Activated T-helper 2 cell treated with anti-CD3 and anti-CD28 coated beads, Interferon-gamma antibody, Interleukin-2, Interleukin-4, amounts not matched to agents 10 μg/mL and 5 μg/mL and 100 μg/mL, durations not matched to agents 14 hours and 24 hours and 36 hours (primary cell): ENCODE measurements at regions not wholly inside any gene's neighbourhood (a gene's known extent, or its start where the extent isn't known, plus 50 kb on each side); places are given as distances from the start of the nearest gene placed in this dataset.
"Not testable (repeated sequence)": the region's sequence is repeated elsewhere in the genome, so short reads cannot be mapped to it uniquely, and the experiment has no call there.

Experiments used
- DNase-seq: peaks from one replicate; pipeline ENCODE4 v3.0.0; 2021; ENCODE audit warnings: low spot score
- H3K27ac Mint-ChIP-seq: one replicate; pipeline ENCODE4 v1.8.0; 2021; ENCODE audit warnings: mixed read lengths
- H3K27me3 Mint-ChIP-seq: one replicate; pipeline ENCODE4 v1.8.0; 2021; ENCODE audit warnings: low read depth, mixed read lengths
- H3K36me3 Mint-ChIP-seq: one replicate; pipeline ENCODE4 v1.8.0; 2021; ENCODE audit warnings: low read depth, mixed read lengths
- H3K4me1 Mint-ChIP-seq: one replicate; pipeline ENCODE4 v1.8.0; 2021; ENCODE audit warnings: low read depth, mixed read lengths
- H3K4me3 Mint-ChIP-seq: one replicate; pipeline ENCODE4 v1.8.0; 2021; ENCODE audit warnings: low read depth, mild to moderate bottlenecking, moderate library complexity, mixed read lengths
- H3K9me3 Mint-ChIP-seq: one replicate; pipeline ENCODE4 v1.8.0; 2021; ENCODE audit warnings: mixed read lengths
- intact Hi-C: fragments of 100-400 bp; cut with micrococcal nuclease; formaldehyde crosslinking; loops from one replicate; pipeline ENCODE4 v1.15.1; 2023

DNA sequence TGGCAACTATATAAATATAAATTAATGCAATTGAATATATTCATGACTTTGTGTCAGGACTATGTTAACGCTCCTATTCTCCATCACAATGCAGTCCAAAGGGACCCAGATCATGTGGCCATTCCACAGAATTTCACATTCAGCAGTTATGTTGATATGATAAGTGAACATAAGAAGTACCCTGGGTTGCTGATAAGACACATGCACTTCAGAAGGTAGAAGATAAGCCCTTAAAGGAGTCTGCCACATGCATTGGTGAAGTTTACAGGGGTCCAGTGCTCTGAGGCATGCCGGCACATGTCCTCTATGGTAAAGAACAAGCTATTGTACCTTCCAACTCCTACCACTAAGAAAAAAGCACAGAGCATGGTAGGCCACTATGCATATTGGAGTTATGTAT, 76.4 kb downstream of the PHAX start:
- H3K4me3 Mint-ChIP-seq, result no peak overlapping the region
- intact Hi-C loops, result loop anchor here (2.0 to 5.0 kb wide), 2 partner anchors 126 to 355 kb away; partner anchors contain the start of gene MARCHF3

DNA sequence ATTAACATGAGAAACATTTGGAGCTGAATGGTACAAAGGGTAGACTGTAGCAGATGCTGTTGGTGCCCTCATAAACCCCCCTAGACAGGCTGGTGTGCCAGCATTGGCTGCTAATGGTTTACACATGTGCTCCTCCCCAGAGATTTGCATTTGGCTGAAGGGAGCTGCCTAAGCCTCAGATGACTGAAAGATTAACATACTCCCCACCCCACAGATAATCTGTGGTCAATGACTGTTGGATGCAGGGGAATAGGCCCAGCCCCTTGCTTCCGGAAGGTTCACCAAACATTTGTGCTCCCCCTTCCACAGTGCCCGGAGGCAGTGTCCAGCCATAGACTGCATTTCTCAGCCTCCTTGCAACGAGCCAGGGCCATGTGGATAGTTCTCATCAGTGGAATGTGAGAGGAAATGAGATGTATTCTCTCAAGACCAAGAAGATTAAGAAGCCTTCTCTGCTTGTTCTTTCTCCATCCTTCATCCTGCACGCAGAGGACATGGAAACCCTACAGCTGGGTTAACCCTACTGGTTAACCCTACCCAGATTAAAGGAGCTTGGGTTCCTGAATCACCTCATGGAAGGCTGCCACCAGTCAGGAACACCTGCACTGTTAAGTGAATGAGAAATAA, 79.6 kb downstream of the PHAX start:
- H3K27ac Mint-ChIP-seq, result no peak overlapping the region

More for the DNA sequence above, 76.4 kb downstream of the PHAX start:
- DNase-seq, result no peak
- Mint-ChIP-seq H3K27ac (no peak overlapping the region), H3K9me3 (no peaks in the 10 kb centered on the region), H3K27me3 (no peaks in the 10 kb centered on the region), H3K4me1 (peaks cover 19% of the 10 kb centered on the region), H3K36me3 (no peaks in the 10 kb centered on the region)

DNA sequence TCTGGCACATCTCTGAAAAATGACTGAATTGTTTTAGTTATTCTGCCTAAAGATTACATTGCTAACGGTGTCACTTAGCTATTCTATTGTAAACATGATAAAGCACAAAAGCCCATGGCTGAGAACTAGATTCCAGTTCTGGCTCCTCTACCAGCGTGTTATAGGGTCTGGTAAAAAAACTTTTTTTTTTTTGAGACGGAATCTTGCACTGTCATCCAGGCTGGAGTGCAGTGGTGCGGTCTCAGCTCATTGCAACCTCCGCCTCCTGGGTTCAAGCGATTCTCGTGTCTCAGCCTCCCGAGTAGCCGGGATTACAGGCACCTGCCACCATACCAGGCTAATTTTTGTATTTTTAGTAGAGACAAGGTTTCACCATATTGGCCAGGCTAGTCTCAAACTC, 80.6 kb downstream of the PHAX start:
- H3K27me3 Mint-ChIP-seq, intact Hi-C loops, H3K36me3 Mint-ChIP-seq, H3K27ac Mint-ChIP-seq, H3K9me3 Mint-ChIP-seq, H3K4me3 Mint-ChIP-seq, DNase-seq: not testable (repeated sequence)
- H3K4me1 Mint-ChIP-seq, result peaks cover 39% of the 10 kb centered on the region

More for the DNA sequence above, 79.6 kb downstream of the PHAX start:
- H3K9me3 Mint-ChIP-seq, result no peaks in the 10 kb centered on the region
- H3K27me3 Mint-ChIP-seq, result no peaks in the 10 kb centered on the region
- no peak overlapping the region for H3K4me3 Mint-ChIP-seq
- intact Hi-C loops, result no loop called here
- no peaks in the 10 kb centered on the region for H3K36me3 Mint-ChIP-seq
- DNase-seq, result no peak
- H3K4me1 Mint-ChIP-seq, result peaks cover 36% of the 10 kb centered on the region

DNA sequence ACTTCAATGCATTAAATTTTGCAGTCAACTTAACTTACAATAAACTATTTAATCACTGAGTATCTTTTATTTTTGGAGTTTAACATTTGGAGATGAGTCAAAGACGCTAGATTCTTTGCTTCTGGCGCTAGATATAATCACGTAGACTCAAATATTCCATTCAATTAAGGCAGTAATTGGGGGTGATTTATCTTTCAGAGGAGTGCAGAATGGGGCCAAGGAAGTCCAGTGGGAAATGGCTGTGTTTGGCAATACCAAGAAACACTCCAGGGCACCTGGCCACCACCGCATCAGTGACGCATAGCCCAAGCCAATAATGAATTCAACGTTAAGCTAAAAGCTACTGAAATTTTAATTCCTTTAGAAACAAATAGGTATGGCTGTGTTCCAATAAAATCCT, 81.2 kb downstream of the PHAX start:
- Mint-ChIP-seq H3K36me3 (no peaks in the 10 kb centered on the region), H3K4me1 (peaks cover 42% of the 10 kb centered on the region), H3K9me3 (no peaks in the 10 kb centered on the region), H3K27me3 (no peaks in the 10 kb centered on the region), H3K27ac (no peak overlapping the region), H3K4me3 (no peak overlapping the region)
- intact Hi-C loops, result no loop called here
- no peak for DNase-seq

DNA sequence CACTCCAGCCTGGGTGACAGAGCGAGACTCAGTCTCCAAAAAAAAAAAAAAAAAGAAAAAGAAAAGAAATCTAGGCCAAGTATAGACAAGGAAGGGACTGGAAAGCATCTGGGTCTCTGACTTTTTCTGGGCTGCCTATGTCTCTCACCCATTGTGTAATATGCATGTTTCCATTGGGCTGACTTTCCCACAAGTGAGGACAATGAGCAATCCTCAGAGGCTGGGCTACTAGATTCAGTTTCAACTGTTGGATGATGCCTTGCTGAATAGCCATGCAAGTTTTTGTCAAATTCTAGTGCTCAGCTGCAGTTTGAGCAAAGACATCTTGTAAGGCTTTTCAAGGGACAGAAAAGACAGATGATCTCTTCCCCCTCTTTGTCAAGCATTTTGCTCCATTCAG, 82.1 kb downstream of the PHAX start:
- Mint-ChIP-seq H3K4me1 (peaks cover 39% of the 10 kb centered on the region), H3K4me3 (no peak overlapping the region), H3K36me3 (no peaks in the 10 kb centered on the region), H3K27me3 (no peaks in the 10 kb centered on the region), H3K27ac (no peak overlapping the region), H3K9me3 (no peaks in the 10 kb centered on the region)
- no peak for DNase-seq
- intact Hi-C loops, result no loop called here

DNA sequence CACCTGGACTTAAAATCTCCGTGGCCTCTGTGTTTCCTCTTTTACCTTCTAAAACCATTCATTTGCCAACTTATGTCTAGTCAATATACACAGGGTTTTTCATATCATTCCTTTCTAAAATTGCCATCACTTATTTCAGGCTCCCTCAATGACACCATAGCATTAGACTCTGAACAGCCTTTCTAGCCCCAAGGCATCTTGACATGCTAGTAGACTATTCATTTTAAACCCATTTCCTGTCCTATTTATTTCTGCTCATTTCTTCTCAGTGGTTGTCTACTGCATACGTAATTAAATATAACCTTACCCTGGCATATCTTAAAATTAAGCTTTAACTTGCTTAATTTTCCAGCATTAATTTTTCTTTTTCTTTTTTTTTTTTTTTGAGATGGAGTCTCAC, 83.2 kb downstream of the PHAX start:
- Mint-ChIP-seq H3K9me3 (no peaks in the 10 kb centered on the region), H3K4me3 (no peak overlapping the region), H3K27me3 (no peaks in the 10 kb centered on the region), H3K4me1 (peaks cover 39% of the 10 kb centered on the region), H3K27ac (peak overlapping the region; percentile 12), H3K36me3 (no peaks in the 10 kb centered on the region)
- no peak for DNase-seq
- intact Hi-C loops, result loop anchor here (2.0 kb wide), 1 partner anchor 65 kb away; no protein-coding TSS in a partner anchor

DNA sequence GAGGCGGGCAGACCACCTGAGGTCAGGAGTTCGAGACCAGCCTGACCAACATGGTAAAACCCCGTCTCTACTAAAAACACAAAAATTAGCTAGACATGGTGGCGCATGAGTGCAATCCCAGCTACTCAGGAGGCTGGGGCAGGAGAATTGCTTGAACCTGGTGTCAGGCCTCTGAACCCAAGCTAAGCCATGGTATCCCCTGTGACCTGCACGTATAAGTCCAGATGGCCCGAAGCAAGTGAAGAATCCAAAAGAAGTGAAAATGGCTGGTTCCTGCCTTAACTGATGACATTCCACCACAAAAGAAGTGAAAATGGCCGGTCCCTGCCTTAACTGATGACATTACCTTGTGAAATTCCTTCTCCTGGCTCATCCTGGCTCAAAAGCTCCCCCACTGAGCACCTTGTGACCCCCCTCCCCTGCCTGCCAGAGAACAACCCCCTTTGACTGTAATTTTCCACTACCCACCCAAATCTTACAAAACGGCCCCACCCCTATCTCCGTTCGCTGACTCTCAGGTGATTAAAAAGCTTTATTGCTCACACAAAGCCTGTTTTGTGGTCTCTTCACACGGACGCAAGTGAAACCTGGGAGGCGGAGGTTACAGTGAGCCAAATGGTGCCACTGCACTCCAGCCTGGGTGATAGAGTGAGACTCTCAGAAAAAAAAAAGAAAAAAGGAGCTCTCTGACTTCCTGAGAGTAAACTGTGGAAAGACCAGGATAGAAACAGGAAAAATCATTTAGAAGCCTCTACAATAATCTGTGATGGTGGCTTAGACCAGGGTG, 84.1 kb downstream of the PHAX start:
- not testable (repeated sequence) for H3K36me3 Mint-ChIP-seq
- intact Hi-C loops, result loop anchor here (2.0 to 5.0 kb wide), 2 partner anchors 47 to 64 kb away; no protein-coding TSS in a partner anchor

DNA sequence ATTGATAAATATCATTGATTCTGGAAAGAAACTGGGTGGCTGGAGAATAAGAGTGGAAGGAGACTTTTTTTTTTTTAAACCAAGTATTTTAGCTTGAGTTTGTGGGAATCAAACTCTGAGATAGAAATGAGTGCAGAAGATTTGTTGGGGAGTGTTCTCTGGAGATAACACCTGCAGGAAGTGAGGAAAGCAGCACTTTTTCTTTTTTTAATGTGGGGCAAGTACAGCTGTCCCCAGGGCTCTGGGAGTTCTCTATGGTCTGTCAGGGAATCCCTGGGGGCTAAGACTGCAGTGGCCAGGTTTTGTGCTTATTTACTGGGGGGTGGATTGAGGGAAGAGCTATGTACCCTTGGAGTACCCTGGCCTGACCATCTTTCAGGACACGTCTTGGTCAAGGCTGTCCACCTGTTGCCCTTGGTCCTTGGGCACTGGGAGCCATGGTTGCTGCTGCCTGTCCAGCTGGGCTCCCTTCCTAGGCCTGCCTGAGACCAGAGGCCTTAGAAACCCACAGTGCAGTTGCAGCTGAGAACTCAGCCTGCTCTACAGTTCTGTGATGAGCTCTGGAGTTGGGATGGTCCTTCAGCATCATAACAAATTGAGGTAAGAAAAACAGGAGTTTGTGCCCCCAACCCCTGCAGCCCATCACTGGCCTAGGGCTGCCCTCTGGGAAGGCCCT, 85.8 kb downstream of the PHAX start:
- Mint-ChIP-seq H3K27me3 (no peaks in the 10 kb centered on the region), H3K27ac (peak overlapping the region; percentile 47), H3K9me3 (no peaks in the 10 kb centered on the region), H3K4me3 (no peak overlapping the region), H3K4me1 (peaks cover 25% of the 10 kb centered on the region), H3K36me3 (no peaks in the 10 kb centered on the region)
- intact Hi-C loops, result loop anchor here (5.0 kb wide), 1 partner anchor 46 kb away; no protein-coding TSS in a partner anchor
- DNase-seq, result no peak

More for the DNA sequence above, 84.1 kb downstream of the PHAX start:
- peaks cover 32% of the 10 kb centered on the region for H3K4me1 Mint-ChIP-seq
- H3K4me3 Mint-ChIP-seq, result peak overlapping the region; percentile 28
- H3K27me3 Mint-ChIP-seq, H3K9me3 Mint-ChIP-seq: not testable (repeated sequence)
- peak; percentile 18 for DNase-seq
- peak overlapping the region; percentile 82 for H3K27ac Mint-ChIP-seq

DNA sequence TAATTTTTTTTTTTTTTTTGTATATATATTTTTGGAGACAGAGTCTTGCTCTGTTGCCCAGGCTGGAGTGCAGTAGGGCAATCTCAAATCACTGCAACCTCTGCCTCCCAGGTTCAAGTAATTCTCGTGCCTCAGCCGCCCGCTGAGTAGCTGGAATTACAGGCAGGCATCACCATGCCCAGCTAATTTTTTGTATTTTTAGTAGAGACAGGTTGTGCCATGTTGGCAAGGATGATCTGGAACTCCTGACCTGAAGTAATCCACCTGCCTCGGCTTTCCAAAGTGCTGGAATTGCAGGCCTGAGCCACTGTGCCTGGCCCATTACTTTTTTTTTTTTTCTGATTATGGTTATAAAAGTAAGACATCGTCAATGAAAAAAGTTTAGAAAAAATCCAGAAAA, 84.0 kb upstream of the LMNB1 start:
- H3K27ac Mint-ChIP-seq, result no peak overlapping the region
- H3K4me3 Mint-ChIP-seq, result no peak overlapping the region
- no peaks in the 10 kb centered on the region for H3K27me3 Mint-ChIP-seq
- no peaks in the 10 kb centered on the region for H3K9me3 Mint-ChIP-seq
- intact Hi-C loops, result no loop called here
- DNase-seq, result no peak
- no peaks in the 10 kb centered on the region for H3K36me3 Mint-ChIP-seq
- H3K4me1 Mint-ChIP-seq, result no peaks in the 10 kb centered on the region

DNA sequence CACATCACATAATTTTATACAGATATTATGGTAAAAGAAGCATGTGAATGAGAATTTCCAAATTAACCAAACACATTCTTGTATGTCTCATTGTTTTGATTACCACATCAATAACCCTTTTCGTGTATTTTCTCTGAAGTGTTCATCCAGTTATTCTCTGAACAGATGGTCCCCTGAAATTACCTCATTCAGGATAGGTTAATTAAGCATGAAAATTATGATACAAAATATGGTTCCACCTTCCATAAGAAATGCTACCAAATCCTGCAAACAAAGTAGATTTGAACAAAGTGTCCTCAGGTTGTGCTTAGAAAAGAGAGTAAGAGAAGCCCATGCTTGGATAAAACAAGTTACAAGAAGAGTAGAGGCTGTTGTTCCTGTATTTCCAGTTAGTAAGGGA, 83.1 kb upstream of the LMNB1 start:
- Mint-ChIP-seq H3K36me3 (no peaks in the 10 kb centered on the region), H3K27ac (no peak overlapping the region), H3K4me3 (no peak overlapping the region), H3K9me3 (no peaks in the 10 kb centered on the region), H3K27me3 (no peaks in the 10 kb centered on the region), H3K4me1 (no peaks in the 10 kb centered on the region)
- intact Hi-C loops, result no loop called here
- DNase-seq, result no peak

DNA sequence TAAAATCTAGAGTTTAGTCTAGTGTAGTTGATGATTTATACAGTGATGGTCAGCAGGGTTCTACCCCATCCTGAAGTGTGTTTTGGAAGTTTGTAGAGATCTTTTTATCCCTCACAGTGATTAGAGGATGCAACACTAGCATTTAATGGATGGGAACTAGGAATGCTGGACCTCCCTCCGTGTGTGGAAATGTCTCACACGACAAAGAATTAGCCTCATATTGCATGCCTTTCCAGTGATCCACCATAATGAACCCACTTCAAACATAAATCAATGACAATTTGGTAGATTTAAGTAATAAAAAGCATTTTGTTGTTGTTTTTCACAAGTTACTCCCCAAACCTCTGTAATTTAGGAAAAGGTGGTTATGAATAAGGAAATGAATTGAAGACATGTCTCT, 82.5 kb upstream of the LMNB1 start:
- Mint-ChIP-seq H3K36me3 (no peaks in the 10 kb centered on the region), H3K27ac (no peak overlapping the region), H3K9me3 (no peaks in the 10 kb centered on the region), H3K27me3 (no peaks in the 10 kb centered on the region), H3K4me1 (no peaks in the 10 kb centered on the region), H3K4me3 (no peak overlapping the region)
- intact Hi-C loops, result no loop called here
- no peak for DNase-seq

DNA sequence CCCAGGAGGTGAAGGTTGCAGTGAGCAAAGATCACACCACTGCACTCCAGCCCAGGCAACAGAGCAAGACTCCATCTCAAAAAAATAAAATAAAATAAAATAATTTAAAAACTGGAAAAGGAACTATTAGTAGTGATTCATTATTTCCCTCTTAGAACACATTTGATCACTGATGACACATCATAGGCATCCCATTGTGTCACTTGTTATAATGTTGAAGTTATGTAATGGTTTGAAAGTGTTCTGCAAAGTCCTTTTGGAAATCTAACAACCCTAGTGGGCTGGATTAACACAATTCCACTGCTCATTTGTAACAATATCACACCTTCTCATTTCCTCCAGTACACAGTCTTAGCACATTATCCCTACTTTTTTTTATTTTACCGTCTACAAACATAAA, 81.8 kb upstream of the LMNB1 start:
- Mint-ChIP-seq H3K4me3 (no peak overlapping the region), H3K27me3 (no peaks in the 10 kb centered on the region), H3K36me3 (no peaks in the 10 kb centered on the region), H3K27ac (no peak overlapping the region), H3K4me1 (peaks cover 3% of the 10 kb centered on the region), H3K9me3 (no peaks in the 10 kb centered on the region)
- DNase-seq, result no peak
- intact Hi-C loops, result no loop called here

DNA sequence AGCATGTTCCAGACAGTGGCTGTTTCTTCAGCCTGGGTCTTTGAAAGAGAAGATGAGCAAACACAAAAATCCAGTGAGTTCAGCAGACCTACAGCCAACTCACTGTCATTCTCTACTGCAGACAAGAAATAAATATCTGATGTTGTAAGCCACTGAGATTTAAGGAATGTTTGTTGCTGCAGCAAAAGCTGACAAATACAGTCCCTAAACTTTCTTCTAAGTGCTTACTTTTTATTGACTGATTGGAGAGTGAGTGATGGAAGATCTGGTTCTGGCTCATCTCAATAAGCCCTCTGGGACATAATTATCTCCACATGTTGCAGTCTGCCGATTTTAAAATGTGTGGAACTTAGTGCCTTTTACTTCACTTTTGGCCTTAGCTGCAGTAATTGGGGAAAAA, 69.9 kb upstream of the LMNB1 start:
- no peaks in the 10 kb centered on the region for H3K4me1 Mint-ChIP-seq
- no peak overlapping the region for H3K27ac Mint-ChIP-seq
- intact Hi-C loops, result no loop called here

More for the DNA sequence above, 69.9 kb upstream of the LMNB1 start:
- H3K9me3 Mint-ChIP-seq, result peaks cover 4% of the 10 kb centered on the region
- no peak for DNase-seq
- no peaks in the 10 kb centered on the region for H3K36me3 Mint-ChIP-seq
- H3K27me3 Mint-ChIP-seq, result no peaks in the 10 kb centered on the region
- no peak overlapping the region for H3K4me3 Mint-ChIP-seq
